ENCODE measurements at regions not wholly inside any gene's neighbourhood (a gene's known extent, or its start where the extent isn't known, plus 50 kb on each side); places are given as distances from the start of the nearest gene placed in this dataset.

DNA sequence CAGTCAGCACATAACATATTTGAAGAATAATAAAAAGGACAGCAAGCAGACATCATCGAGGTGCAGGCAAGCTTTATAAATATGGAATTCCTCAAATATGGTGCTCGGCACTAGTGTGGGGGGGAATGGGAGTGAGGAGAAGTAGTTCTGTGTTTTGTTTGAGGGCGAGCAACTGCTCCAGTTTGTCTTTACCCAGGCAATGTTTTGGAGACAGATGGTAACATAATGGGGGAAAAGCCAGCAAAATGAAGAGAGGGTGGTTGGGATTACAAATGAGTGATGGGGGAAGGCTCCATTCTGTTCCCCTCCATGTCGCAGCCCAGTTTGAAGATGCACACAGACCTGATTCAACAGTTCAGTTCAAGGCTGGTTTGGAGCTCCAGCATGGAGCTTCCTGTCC is 572.9 kb upstream of the DIPK2B start:
- TF ChIP-seq, protein P1, sequence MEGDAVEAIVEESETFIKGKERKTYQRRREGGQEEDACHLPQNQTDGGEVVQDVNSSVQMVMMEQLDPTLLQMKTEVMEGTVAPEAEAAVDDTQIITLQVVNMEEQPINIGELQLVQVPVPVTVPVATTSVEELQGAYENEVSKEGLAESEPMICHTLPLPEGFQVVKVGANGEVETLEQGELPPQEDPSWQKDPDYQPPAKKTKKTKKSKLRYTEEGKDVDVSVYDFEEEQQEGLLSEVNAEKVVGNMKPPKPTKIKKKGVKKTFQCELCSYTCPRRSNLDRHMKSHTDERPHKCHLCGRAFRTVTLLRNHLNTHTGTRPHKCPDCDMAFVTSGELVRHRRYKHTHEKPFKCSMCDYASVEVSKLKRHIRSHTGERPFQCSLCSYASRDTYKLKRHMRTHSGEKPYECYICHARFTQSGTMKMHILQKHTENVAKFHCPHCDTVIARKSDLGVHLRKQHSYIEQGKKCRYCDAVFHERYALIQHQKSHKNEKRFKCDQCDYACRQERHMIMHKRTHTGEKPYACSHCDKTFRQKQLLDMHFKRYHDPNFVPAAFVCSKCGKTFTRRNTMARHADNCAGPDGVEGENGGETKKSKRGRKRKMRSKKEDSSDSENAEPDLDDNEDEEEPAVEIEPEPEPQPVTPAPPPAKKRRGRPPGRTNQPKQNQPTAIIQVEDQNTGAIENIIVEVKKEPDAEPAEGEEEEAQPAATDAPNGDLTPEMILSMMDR (conservative IDR thresholded peaks at IDR 0.05; ENCODE audit: low read depth, low read length): no peak
- TF ChIP-seq MXI1 (IDR thresholded peaks at IDR 0.05; ENCODE audit: borderline replicate concordance, low read depth, low read length): no peak
- no peak for TF ChIP-seq FOS (IDR thresholded peaks at IDR 0.05; ENCODE audit: low read depth, low read length)
- no peak for TF ChIP-seq POLR2A (IDR thresholded peaks at IDR 0.05; ENCODE audit: low read depth, low read length)
- TF ChIP-seq, protein P2, sequence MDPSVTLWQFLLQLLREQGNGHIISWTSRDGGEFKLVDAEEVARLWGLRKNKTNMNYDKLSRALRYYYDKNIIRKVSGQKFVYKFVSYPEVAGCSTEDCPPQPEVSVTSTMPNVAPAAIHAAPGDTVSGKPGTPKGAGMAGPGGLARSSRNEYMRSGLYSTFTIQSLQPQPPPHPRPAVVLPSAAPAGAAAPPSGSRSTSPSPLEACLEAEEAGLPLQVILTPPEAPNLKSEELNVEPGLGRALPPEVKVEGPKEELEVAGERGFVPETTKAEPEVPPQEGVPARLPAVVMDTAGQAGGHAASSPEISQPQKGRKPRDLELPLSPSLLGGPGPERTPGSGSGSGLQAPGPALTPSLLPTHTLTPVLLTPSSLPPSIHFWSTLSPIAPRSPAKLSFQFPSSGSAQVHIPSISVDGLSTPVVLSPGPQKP (IDR thresholded peaks at IDR 0.05; ENCODE audit: borderline replicate concordance, low read depth, low read length): no peak
- no peak for TF ChIP-seq CHD1 (IDR thresholded peaks at IDR 0.05; ENCODE audit: low read depth, low read length)
- TF ChIP-seq SMC3 (IDR thresholded peaks at IDR 0.05; ENCODE audit: low read depth, low read length): no peak
- no peak for TF ChIP-seq RAD21 (IDR thresholded peaks at IDR 0.05; ENCODE audit: low read length)
- TF ChIP-seq, protein P3, sequence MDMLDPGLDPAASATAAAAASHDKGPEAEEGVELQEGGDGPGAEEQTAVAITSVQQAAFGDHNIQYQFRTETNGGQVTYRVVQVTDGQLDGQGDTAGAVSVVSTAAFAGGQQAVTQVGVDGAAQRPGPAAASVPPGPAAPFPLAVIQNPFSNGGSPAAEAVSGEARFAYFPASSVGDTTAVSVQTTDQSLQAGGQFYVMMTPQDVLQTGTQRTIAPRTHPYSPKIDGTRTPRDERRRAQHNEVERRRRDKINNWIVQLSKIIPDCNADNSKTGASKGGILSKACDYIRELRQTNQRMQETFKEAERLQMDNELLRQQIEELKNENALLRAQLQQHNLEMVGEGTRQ (IDR thresholded peaks at IDR 0.05; ENCODE audit: low read depth, low read length): no peak
- TF ChIP-seq MAFK (IDR thresholded peaks at IDR 0.05; ENCODE audit: low read depth, low read length): no peak
- TF ChIP-seq RFX5 (IDR thresholded peaks at IDR 0.05; ENCODE audit: low read depth, low read length): no peak
- no peak for TF ChIP-seq MAZ (IDR thresholded peaks at IDR 0.05; ENCODE audit: borderline replicate concordance, low read depth, low read length)
- TF ChIP-seq CEBPB (IDR thresholded peaks at IDR 0.05; ENCODE audit: low read depth, low read length): no peak

All from IMR-90 (cell line).